BE2C (cell line): ENCODE measurements at regions not wholly inside any gene's neighbourhood (a gene's known extent, or its start where the extent isn't known, plus 50 kb on each side); places are given as distances from the start of the nearest gene placed in this dataset.
"Not testable (repeated sequence)": the region's sequence is repeated elsewhere in the genome, so short reads cannot be mapped to it uniquely, and the experiment has no call there.

Experiments used
- DNase-seq: peaks from one replicate; pipeline ENCODE4 v3.0.0-alpha.2; 2020
- H3K27me3 ChIP-seq: fragments of 250-450 bp; sonication (Bioruptor Pico); 2 replicates; pipeline ENCODE4 v1.5.1; 2020; ENCODE audit warnings: mild to moderate bottlenecking
- H3K36me3 ChIP-seq: fragments of 250-450 bp; sonication (Bioruptor Pico); 2 replicates; pipeline ENCODE4 v1.5.1; 2020; ENCODE audit warnings: mild to moderate bottlenecking
- H3K4me1 ChIP-seq: fragments of 250-450 bp; sonication (Bioruptor Pico); 2 replicates; pipeline ENCODE4 v1.5.1; 2020
- H3K4me3 ChIP-seq: 2 replicates; pipeline ENCODE4 v1.5.1; 2011; ENCODE audit warnings: low read depth, low read length
- H3K9me3 ChIP-seq: fragments of 250-450 bp; sonication (Bioruptor Pico); 2 replicates; pipeline ENCODE4 v1.5.1; 2020
- CTCF ChIP-seq: IDR thresholded peaks from 2 replicates; pipeline ENCODE4 v1.5.1; 2012; ENCODE audit warnings: mild to moderate bottlenecking, low read depth, low read length

- no peaks in the 10 kb centered on the region for H3K27me3 ChIP-seq
- no peaks in the 10 kb centered on the region for H3K36me3 ChIP-seq
- H3K9me3 ChIP-seq, result no peaks in the 10 kb centered on the region
- TF ChIP-seq CTCF, result no peak
- no peak for DNase-seq
- H3K4me1 ChIP-seq, result peaks cover 3% of the 10 kb centered on the region; the same call in 1 of the 2 replicates
- H3K4me3 ChIP-seq, result no peak overlapping the region
Measured at GRCh38 chr15:79615754-79616153, 183.6 kb downstream of the MINAR1 start.

DNA sequence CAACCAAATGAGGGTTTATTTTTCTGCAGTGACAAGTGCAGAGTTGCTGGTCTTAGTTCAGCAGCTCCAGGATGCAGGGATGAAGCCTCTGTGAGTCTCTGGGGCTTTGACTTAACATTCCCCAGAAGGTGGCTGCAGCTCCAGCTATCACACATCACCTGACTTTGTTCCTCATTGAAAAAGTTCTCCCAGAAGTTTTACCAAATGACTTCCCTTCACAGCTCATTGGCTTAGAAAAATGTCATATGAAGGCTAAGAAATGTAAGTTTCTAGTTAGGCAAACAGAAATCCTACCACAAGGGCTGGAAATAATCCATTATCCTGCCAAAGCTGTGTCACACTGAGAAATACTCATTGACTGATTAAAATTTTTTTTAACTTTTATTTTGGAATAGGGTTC lies 184.9 kb downstream of the MINAR1 start:
- TF ChIP-seq CTCF, result no peak
- Histone ChIP-seq H3K36me3 (no peaks in the 10 kb centered on the region), H3K4me1 (peaks cover 3% of the 10 kb centered on the region; the same call in 1 of the 2 replicates), H3K27me3 (no peaks in the 10 kb centered on the region), H3K9me3 (no peaks in the 10 kb centered on the region), H3K4me3 (no peak overlapping the region)
- no peak for DNase-seq

- H3K27me3 ChIP-seq, result no peaks in the 10 kb centered on the region
- no peak overlapping the region for H3K4me3 ChIP-seq
- no peaks in the 10 kb centered on the region for H3K4me1 ChIP-seq
- no peak for DNase-seq
- no peaks in the 10 kb centered on the region for H3K36me3 ChIP-seq
- TF ChIP-seq CTCF, result no peak
- no peaks in the 10 kb centered on the region for H3K9me3 ChIP-seq
Measured at GRCh38 chr15:79620112-79620857, 188.1 kb downstream of the MINAR1 start.

DNA sequence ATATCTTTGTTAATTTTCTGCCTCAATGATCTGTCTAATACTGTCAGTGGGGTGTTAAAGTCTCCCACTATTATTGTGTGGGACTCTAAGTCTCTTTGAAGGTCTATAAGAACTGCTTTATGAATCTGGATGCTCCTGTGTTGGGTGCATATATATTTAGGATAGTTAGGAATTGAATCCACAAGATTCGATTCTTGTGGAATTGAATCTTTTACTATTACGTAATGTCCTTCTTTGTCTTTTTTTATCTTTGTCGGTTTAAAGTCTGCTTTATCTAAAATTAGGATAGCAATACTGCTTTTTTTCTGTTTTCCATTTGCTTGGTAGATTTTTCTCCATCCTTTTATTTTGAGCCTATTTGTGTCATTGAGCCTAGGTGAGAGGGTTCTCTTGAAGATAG lies 189.7 kb downstream of the MINAR1 start:
- not testable (repeated sequence) for H3K4me1 ChIP-seq, H3K9me3 ChIP-seq, H3K36me3 ChIP-seq, H3K27me3 ChIP-seq, DNase-seq, H3K4me3 ChIP-seq

DNA sequence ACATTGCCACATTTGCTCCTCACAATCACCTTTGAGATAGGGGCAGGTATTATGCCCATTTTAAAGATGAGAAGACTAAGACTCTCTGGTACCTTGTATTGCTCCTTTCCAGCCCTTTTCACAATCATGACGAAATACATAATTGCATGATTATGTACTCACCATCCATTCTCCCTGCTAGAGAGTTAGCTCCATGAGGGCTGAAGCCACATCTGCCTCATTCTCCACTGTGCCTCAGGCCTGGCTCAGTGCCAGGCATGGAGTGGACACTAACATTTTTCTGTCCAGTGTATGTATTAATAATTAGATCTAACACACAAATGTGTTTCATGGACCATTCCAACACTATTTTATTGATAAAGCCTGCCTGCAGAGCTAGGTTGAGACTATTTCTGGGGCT lies 191.4 kb downstream of the MINAR1 start:
- DNase-seq, result no peak

DNA sequence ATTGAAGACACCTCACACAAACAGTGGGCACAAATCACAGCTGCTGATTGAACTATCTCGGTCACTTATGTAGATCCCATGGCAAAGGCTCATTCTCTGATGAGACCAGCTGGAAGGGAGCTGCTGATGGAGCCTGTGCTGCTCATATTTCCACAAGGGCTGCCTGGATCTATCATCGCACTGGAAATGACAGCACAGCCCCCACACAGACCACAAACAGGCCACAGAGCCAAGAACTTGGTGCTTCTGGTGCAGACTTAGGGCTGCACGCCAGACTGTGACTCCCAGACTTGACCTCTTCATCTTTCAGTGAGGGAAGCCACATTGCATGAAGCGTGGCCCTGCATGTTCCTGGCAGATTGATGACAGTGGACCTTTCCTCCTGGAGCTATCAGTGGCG lies 197.6 kb downstream of the MINAR1 start:
- no peaks in the 10 kb centered on the region for H3K4me1 ChIP-seq
- no peaks in the 10 kb centered on the region for H3K9me3 ChIP-seq
- TF ChIP-seq CTCF, result no peak
- no peaks in the 10 kb centered on the region for H3K36me3 ChIP-seq
- DNase-seq, result no peak
- no peak overlapping the region for H3K4me3 ChIP-seq
- H3K27me3 ChIP-seq, result no peaks in the 10 kb centered on the region

More for the DNA sequence above, 191.4 kb downstream of the MINAR1 start:
- no peaks in the 10 kb centered on the region for H3K9me3 ChIP-seq
- H3K4me3 ChIP-seq, result no peak overlapping the region
- H3K36me3 ChIP-seq, result no peaks in the 10 kb centered on the region
- no peak for TF ChIP-seq CTCF
- no peaks in the 10 kb centered on the region for H3K27me3 ChIP-seq
- H3K4me1 ChIP-seq, result no peaks in the 10 kb centered on the region
